ENCODE measurements at regions not wholly inside any gene's neighbourhood (a gene's known extent, or its start where the extent isn't known, plus 50 kb on each side); places are given as distances from the start of the nearest gene placed in this dataset.

DNA sequence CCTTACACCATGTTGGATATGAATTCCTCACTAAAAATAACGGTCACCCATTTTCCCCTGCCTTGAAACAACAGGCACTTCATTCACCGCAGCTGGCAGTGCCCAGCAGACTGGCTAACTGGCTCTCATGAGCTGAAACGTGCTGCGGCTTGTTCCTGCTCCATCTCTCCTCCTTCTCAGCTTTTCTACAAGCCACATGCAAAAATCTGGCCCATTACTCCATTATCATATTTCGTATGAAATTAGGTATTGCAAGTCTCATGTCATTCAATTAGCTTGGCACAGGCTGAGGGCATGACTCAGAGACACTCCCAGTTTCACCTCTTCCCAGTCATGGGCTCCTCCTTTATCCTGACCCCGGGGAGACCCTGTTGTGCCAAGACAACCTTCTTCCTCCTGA, 60.0 kb downstream of the MAGEF1 start:
- TF ChIP-seq POLR2A (IDR thresholded peaks at IDR 0.05) = no peak
- TF ChIP-seq, protein P1, sequence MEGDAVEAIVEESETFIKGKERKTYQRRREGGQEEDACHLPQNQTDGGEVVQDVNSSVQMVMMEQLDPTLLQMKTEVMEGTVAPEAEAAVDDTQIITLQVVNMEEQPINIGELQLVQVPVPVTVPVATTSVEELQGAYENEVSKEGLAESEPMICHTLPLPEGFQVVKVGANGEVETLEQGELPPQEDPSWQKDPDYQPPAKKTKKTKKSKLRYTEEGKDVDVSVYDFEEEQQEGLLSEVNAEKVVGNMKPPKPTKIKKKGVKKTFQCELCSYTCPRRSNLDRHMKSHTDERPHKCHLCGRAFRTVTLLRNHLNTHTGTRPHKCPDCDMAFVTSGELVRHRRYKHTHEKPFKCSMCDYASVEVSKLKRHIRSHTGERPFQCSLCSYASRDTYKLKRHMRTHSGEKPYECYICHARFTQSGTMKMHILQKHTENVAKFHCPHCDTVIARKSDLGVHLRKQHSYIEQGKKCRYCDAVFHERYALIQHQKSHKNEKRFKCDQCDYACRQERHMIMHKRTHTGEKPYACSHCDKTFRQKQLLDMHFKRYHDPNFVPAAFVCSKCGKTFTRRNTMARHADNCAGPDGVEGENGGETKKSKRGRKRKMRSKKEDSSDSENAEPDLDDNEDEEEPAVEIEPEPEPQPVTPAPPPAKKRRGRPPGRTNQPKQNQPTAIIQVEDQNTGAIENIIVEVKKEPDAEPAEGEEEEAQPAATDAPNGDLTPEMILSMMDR (IDR thresholded peaks at IDR 0.05 in 8 of 11, conservative IDR thresholded peaks at IDR 0.05 in 3 of 11) = no peak

Data from spleen (tissue), 7 donors.